HG02588 (cell line): ENCODE measurements at regions not wholly inside any gene's neighbourhood (a gene's known extent, or its start where the extent isn't known, plus 50 kb on each side); places are given as distances from the start of the nearest gene placed in this dataset.
A peak's percentile ranks its signal among the peaks of the same experiment; 100 is the strongest.

ENCODE experiments used
- ATAC-seq: cut with Tn5 transposase; IDR thresholded peaks from one replicate; pipeline ENCODE4 v1.9.1; 2021; ENCODE audit warnings: mild to moderate bottlenecking, moderate library complexity; ENCODE audit not compliant: unreplicated experiment

- no peak for ATAC-seq
Observed at GRCh38 chr6:138691595-138692057, 81.9 kb upstream of the CCDC28A start.

GRCh38 chr6:138692058-138692977 is 81.3 kb upstream of the CCDC28A start:
- peak; percentile 62 for ATAC-seq

GRCh38 chr6:138692978-138693909 is 80.3 kb upstream of the CCDC28A start:
- ATAC-seq, result peak; percentile 58

- ATAC-seq, result no peak
Observed at GRCh38 chr6:138695193-138695592, 78.4 kb upstream of the CCDC28A start.

GRCh38 chr6:138714493-138714892 is 59.1 kb upstream of the CCDC28A start:
- no peak for ATAC-seq

GRCh38 chr6:138716013-138716412 is 57.6 kb upstream of the CCDC28A start:
- ATAC-seq, result no peak

- ATAC-seq, result no peak
Observed at GRCh38 chr6:138716971-138717665, 56.5 kb upstream of the CCDC28A start.

GRCh38 chr6:138719011-138719635 is 54.4 kb upstream of the CCDC28A start:
- ATAC-seq, result no peak

- no peak for ATAC-seq
Observed at GRCh38 chr6:138719744-138720143, 53.8 kb upstream of the CCDC28A start.

GRCh38 chr6:138722425-138723371 is 50.9 kb upstream of the CCDC28A start:
- ATAC-seq, result no peak
